ENCODE measurements at regions not wholly inside any gene's neighbourhood (a gene's known extent, or its start where the extent isn't known, plus 50 kb on each side); places are given as distances from the start of the nearest gene placed in this dataset.
"Not testable (repeated sequence)": the region's sequence is repeated elsewhere in the genome, so short reads cannot be mapped to it uniquely, and the experiment has no call there.

DNA sequence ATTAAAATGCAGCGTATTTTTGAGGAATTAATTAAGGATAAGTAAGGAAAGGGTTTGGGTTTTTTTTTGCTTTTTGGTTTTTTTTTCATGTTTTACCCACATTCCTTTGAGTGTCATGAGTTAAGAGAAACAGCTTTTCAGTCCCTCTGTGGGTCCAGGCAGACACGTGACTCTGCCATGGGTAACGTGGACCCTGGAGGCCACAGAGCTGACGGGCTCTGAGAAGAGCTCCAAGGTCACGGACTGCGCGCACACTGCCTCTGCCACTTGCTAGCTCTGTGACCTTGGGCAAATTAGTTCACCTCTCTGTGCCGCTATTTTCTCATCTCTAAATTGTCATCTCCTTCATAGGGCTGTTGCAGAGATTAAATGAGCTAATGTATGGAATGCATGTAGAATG is 588.2 kb upstream of the CDH11 start:
- no peak for DNase-seq (ENCODE audit: low read depth)

DNA sequence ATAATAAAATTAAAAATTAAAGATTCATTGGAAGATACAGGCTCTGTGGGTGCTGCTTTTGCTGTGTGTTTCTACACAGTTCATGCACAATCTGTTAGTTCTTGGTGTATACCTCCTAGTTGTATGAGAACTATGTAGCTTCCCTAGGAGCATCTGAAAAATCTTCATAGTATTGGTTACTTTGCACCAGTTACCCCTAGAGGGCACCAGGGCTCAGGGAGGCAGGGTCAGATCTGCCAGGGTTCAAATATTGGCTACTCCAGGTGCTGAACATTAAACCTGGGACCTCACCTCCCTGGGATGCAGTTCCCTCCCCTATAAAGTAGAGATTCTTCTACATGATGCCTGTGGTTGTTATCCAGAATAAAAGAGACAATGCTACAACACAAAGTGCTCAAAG is 583.0 kb upstream of the CDH11 start:
- DNase-seq (ENCODE audit: low read depth) = no peak

DNA sequence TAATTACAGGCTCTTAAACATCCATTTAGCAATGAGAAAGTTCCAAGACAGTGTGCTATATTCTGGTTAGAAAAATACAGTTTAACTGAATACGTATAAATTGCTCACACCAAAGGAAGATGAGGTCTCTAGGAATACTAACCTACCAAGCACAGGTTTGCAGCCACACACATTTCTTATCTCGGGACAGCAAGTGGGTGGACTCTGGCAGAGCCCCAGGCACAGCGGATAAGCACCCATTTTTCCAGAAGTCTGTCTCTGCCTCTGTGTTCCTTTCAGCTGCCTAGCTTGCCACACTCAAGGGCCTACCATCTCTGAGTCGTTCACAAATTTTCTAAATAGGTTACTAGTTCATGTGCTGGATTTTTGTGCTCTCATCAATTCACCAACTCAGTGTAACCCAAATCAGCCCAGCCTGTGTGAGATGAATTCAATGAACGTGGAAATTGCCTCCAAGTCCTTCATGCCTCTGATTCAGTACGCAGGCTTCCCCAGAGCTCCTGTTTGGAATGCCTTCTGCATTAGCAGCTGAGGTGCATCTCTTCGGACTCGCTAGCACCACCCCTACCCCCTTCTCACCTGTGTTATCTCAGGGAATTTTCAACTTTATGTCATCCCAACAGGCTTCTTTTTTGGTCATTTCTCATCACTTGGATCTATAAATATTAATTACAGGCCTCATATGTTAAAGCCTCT is 581.0 kb upstream of the CDH11 start:
- DNase-seq (ENCODE audit: low read depth) = no peak

DNA sequence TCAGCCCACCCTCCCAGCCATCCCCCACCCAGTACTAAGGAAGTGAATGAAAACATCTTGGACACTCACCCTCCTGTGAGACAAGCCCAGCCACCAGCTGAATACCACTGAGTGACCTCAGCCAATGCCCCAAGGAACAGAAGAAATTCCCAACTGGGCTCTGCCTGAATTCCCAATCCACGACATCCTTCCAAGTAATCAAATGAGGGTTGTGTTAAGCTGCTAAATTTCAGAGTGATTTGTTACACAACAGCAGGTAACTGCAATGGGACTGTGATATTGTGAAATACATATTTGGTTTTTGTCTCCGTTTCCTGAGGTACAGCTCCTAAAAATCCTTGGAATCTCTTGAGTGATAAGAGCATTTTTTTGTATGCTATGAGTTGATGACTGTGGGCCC is 578.7 kb upstream of the CDH11 start:
- DNase-seq (ENCODE audit: low read depth) = no peak

DNA sequence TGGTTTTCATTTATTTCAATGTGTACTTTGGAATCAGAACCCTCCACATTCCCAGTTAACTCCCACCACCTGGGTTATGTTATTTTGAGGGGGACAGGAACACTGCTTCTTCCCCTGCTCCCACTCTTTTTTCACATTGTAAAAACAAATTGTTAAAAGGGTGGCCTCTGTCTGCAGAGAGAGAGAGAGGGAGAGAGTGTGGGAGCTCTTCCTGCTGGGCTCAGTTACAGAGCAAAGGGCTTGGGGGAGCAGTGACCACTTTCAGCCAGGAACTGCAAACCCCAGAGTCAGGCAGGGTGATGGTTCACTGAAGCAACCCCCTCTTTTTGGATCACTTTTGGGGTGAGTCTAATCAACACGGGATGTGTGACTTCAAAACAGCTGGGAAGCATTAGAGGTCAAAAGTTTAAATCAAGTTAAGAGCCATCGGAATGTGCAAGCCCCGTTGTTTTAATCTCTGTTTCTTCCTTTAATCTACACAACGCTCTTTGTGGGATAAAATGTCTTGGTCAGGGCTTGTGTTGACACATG is 577.0 kb upstream of the CDH11 start:
- DNase-seq (ENCODE audit: low read depth) = no peak

DNA sequence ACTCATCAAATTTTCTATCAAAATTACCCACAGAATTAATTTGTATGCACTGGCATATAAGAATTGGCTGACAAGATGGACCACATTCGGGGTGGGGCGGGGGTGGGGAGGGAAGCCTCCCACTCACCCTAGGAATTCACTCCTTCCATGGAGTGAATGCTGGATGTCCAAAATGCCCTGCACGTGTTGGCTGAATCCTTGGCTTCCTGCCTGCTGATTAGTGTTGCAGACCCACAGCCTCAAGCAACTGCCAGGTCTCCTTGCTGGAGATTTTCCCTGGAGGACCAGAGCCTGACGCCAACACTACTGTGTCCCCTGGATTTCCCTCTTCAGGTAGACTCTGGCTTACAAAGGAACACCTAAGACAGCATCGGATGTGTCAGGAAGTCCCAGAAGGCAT is 575.7 kb upstream of the CDH11 start:
- DNase-seq (ENCODE audit: low read depth) = no peak

DNA sequence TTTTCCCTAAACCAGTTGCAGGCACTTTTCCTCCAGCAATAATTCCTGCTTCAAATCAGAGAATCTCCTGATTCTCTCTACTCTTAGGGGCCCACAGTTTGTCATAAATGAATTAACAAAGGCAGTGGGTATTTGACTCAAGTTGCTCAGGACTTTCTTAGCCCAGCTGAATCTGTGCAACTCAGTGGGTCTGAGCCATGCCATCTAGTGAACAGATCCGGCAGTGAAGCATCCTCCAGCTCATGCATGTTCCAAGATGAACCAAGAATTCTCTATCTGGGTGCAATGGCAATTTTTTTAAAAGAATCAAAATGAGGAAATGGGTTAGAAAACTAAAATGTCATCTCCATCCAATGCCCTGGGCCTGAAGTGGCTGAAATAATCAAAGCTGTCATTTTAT is 575.2 kb upstream of the CDH11 start:
- no peak for DNase-seq (ENCODE audit: low read depth)

DNA sequence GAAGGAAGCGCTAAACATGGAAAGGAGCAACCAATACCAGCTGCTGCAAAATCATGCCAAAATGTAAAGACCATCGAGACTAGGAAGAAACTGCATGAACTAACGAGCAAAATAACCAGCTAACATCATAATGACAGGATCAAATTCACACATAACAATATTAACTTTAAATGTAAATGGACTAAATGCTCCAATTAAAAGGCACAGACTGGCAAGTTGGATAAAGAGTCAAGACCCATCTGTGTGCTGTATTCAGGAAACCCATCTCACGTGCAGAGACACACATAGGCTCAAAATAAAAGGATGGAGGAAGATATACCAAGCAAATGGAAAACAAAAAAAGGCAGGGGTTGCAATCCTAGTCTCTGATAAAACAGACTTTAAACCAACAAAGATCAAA is 570.0 kb upstream of the CDH11 start:
- not testable (repeated sequence) for DNase-seq (ENCODE audit: low read depth)

DNA sequence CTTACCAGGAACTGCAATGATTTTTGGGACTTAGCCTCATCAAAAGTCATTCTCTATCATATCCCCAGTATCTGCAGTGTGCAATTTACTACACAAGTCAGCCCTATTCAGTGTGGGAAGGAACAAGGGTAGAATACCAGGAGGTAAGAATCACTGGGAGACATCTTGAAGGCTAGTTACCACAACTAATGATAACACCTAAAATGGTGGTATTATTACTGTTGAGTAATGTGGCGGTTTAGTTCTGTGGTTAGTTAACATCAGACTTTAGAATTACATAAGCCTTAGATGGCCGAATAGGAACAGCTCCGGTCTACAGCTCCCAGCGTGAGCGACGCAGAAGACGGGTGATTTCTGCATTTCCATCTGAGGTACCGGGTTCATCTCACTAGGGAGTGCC is 567.9 kb upstream of the CDH11 start:
- no peak for DNase-seq (ENCODE audit: low read depth)

DNA sequence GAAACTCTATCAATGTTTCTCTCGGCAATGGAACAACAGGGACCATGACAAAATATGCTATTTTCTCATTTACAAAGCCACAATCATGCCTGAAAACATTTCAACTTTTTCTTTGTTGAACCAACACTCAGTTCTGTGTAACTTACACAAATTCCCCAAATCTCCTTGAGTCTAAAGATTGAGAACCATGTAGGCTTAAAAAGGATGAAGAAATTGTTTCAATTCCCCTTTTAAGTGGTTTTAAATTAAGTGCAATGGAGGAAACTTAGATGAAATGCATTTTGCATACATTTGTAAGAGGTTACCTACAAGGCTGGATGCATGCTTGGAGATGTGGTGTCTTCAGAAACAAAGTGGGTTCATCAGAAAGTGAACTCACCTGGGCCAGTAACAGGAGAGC is 566.4 kb upstream of the CDH11 start:
- DNase-seq (ENCODE audit: low read depth) = no peak

DNA sequence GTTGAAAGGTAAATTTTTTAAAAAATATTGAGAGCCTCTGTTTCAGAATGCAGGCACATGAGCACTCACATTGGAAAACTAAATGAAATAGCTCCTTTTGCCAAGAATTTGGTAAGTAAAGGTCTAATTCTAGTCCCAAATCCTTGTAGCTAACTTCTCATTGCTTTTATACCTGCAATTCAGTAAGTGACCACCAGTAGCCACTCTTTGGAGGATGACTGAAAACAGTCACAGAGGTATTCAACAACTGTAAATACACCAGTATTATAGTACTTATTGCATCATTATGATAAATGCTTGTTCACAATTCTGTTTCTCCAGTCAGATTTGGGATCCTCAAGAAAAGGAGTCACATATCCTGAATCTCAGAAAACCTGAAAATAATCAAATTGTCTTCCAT is 562.4 kb upstream of the CDH11 start:
- no peak for DNase-seq (ENCODE audit: low read depth)

DNA sequence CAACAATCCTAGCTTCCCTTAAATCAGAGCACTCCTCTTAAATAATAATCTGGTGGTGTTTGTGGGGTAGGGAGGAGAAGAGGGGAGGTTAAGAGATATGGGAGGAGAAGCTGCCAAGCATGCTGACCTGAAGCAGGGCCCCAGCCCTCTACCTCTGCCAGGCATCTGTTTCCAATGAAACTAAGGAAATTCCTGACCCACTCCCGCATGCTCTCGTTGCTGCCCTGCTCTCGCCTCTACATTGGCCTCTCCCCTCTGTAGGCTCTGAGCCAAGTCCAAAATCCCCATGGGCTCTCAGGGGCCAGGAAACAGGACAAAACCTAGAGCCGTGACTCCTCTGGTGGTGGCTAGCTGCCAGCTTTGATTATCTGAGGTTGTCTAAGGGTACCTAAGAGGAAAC is 559.5 kb upstream of the CDH11 start:
- no peak for DNase-seq (ENCODE audit: low read depth)

DNA sequence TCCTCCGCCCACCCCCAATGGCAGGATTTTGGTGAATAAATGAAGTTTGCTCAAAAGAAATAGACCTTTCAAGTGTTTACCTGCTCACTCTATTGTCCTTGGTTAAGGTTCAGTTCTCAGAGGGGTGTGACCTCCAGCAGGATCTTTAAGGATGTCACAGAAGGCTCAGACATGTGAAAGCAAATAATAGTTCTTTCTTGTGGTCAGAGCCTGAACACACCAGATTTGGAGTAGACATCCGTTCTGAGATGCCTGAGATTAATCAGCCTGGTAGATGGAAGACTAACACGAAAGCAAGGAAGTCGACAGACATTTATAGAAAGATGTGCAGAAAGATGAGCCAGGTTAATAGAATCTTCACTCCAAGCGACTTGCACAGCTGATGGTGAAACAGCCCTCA is 557.9 kb upstream of the CDH11 start:
- no peak for DNase-seq (ENCODE audit: low read depth)

DNA sequence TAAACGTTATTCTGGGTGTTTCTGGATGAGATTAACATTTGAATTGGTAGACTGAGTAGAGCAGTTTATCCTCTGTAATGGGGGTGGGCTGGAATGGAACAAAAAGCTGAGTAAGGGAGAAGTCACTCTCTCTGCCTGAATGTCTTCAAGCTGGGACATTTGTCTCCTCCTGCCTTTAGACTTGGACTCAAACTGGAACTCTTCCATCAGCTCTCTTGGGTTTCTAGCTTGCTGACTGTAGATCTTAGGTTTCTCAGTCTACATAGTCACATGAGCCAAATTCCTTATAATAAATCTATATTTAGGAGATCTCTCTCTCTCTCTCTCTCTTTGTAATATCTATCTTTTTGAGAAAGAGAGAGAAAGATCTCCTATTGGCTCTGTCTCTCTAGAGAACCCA is 553.3 kb upstream of the CDH11 start:
- DNase-seq (ENCODE audit: low read depth) = no peak

DNA sequence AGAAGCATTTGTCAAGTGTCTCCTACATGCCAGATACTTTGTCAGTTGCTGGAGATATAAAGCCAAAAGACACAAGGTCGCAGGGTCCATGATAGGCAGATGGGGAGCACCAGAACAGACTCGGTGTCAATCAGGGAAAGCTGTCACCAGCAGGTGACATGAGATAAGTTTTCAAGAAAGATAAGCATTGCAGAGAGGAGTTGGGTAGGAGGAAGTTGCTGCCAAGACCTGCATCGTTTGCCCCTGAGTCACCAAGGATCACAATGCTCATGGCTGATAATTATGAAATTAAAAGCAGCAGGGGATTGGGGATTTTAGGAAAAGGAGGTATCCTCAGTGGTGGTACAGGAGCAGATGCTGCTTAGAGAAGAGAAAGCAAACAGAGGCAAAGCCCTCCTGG is 551.1 kb upstream of the CDH11 start:
- no peak for DNase-seq (ENCODE audit: low read depth)

DNA sequence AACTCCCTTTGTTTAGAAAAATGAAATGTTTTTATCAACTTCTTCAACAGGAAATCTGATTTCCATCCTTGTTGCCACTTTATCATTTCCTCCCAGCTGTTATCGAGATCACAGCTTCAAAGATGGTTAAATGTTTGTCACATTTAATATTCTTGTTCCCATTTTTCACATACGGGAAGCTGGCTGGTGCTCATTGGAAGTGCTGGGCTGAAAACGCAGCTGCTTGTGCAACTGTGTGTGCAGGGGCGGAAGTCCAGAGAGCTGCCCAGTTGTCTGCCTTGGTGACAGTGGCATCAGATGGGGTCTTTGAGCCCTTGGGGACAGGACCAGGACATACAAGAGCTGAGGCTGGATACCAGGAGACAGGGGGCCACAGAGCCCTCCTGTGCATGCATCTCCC is 549.2 kb upstream of the CDH11 start:
- no peak for DNase-seq (ENCODE audit: low read depth)

DNA sequence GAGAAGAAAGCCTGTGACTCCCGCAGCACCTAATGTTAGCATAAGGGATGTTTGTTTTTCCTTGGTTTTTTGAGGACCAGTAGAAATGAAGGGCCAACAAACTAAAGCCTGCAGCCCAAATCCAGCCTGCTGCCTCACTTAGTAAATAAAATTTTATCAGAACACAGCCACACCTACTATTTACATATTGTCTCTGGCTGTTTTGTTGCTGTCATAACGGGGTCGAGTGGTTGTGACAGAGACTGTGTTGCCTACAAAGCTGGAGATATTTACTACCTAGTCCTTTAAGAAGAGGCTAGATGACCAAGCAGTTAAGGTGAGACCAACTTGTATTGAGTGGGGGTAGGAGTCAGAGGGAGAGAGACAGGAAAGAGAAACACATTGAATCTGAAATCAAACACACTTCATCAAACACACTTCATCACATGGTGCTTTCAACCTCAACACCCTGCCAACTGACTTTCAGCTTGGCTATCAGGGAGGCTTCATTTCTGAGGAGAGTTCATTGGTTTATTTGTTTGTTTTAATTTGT is 546.3 kb upstream of the CDH11 start:
- DNase-seq (ENCODE audit: low read depth) = no peak

DNA sequence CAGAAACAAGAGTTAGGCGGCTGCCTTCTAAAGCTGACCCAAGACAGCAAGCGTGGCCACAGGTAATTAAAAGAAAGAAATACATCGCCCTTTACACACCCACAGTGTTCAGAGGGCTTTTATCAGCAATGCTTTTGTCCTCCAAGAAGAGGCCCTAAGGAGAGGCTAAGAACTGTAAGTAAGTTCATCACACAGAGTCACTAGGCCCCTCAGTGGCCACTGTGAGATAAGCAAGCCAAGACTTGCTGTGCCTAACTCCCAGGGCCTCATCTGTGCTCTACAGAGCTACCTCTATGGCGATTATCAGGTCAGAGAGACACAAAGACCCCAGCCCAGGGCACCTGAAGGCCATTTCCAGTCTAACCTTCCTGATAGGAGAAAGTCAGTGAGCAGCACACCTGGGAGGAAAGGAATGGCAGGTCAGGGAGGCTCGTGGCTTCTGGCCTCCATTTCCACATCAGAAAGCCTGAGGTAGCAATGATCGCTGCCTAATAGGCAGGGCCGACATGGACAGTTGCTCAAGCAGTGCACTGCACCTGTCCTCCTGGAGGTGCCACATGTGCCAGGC is 545.2 kb upstream of the CDH11 start:
- DNase-seq (ENCODE audit: low read depth) = peak; percentile 2

DNA sequence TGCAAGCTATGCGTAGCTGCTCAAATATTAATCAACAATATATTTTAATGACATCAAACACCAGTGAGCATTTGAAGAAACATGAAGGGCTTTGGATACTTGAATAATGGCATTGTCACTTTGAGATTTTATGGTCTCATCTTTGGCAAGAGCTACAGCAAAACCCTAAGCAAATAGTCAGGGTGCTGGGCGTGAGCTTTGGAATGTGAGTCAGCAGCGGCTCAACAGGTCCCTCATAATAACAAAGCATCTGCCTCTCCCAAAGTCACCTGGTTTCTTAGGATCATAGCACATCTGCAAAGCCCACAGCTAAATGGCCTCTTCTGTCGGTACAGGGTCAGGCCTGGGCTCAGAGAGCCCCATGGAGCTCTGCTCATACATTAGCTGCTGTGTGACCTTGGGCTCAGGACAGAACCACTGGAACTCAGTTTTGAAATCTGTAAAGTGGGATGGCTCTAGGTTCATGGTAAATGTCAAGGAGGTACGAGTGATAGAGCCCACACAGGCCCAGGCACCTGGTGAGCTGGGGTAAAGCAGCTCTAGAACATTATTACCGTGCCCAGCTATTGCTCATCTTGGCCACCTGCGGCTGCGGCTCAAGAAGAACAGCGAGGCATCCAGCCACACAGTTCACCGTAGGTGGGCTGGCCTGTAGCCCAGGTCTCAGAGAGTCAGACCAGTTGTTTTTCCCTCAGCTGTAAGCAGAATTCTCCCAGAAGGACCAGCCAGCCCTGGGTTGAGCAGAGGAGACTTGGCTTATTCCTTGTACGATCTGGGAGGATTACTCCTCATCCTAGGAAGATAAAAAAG is 544.5 kb upstream of the CDH11 start:
- peak; percentile 4 for DNase-seq (ENCODE audit: low read depth)

DNA sequence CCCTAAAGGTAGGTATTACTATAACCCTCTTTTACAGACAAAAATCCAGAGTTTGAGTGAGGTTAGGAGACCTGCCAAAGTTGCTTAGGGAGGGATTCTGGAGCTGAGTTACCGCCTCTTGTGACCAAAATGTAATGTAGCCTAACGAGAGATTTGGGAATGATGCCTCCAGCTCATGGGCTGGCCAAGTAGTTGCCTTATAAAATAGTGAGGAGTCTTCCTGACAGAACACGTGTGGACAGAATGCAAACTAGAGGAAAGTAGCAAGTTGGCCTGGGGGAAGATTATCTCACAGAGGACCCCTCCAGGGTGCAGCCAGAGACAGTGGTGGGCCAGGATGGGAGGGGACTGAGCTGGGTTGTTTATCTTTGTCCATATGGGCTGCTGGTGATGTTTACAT is 543.7 kb upstream of the CDH11 start:
- no peak for DNase-seq (ENCODE audit: low read depth)

DNA sequence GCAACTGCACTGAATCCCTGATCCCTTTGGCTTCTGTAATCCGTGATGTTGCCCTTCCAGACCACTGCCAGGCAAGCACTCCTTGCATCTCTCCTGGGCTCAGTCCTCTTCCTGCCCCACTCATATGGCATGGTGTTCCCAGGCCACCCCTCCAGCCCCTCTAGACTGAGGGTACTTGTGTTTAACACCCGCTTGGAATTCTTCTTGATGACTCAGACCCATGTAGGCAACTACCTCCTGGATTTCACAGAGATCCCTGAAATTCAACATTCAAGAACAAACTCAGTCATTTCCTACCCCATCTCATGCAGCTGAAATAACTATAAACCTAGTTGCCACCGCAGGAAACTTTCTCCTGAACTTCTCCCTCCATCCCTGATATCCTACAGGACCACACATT is 541.9 kb upstream of the CDH11 start:
- DNase-seq (ENCODE audit: low read depth) = no peak

DNA sequence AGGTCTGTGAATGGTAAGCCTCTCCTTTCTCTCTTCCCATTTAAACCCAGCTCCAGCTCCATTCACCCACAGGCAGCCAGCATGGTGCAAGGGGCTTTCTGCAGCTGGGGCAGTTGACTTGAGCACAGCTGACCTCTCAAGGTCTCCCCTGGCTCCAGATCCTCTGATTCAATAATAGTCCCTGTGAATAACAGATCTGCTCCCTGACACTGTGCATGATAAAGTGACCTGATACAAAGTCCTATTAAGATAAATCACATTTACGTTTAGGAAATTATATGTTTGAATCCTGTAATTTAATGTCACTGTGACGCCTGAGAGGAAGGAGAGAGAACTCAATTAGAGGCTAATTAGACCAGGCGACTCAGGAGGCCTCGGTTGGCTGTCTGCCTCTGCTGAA is 540.4 kb upstream of the CDH11 start:
- no peak for DNase-seq (ENCODE audit: low read depth)

Measured in myocyte (in vitro differentiated cells).